ENCODE measurements at regions not wholly inside any gene's neighbourhood (a gene's known extent, or its start where the extent isn't known, plus 50 kb on each side); places are given as distances from the start of the nearest gene placed in this dataset.
A peak's percentile ranks its signal among the peaks of the same experiment; 100 is the strongest.

DNA sequence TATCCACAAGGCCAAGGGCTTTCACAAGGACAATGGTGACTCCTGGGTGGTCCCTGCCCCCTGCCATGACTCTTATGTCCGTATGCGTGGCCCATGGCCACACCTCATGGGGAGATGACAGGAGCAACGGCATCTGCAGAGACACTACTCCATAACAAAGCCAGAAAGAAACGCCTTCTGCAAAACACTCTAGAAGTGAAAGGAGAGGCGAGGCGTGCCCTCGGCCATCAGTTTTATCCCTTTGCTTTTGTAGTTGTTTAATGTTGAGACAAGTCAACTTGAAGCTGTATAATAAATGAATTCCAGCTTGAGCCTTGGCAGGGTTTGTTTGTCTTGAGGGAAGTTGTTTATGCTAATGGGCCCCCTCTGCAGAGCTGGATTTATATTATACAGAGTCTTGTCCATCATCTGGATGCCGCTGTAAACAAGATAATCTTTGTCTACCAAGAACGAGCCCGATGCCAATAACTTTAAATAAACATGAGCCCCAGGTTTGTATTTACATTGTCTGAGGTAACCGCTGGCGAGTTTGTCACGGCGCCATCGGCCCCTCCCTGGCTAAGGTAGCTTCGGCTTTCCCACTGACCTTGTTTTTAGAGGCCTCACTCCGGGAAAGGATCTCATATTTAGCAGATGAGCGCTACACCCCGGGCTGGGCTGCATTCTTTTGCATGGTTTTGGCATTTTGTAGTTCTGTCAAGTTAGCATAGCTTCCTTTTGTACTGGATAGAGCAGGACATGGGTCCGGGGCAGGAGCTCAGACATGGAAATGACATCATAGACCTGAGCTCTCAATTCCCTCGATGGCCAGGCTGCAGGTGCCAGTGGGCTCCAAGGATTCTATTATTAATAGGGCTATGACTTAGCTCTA is 165.3 kb downstream of the ERCC6L2 start:
- FAIRE-seq (no peak), DNase-seq (ENCODE audit: low spot score) (no peak)

GRCh38 chr9:96038914-96039313 is 163.4 kb downstream of the ERCC6L2 start:
- FAIRE-seq (no peak), DNase-seq (ENCODE audit: low spot score) (no peak)

DNA sequence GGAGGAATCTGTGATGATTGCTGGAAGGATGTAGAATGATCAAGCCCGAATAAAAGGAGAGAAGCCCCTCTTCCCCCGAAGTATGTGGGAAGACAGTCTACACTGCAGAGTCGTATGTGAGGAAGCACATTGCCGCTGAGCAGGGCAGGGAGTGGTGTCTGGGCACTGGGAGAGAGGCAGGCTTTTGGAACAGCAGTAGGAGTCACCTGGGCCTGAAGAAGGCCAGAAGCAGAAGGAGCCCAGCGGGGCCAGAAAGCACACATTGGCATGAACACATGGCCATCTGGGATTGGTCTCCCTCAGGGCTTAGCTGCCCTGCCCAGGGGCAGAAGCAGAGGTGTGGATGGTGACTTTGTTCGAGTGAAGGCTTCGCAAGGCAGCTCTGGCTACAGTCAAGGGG is 162.8 kb downstream of the ERCC6L2 start:
- no peak for FAIRE-seq

GRCh38 chr9:96034553-96035122 is 159.1 kb downstream of the ERCC6L2 start:
- FAIRE-seq (no peak), DNase-seq (ENCODE audit: low spot score) (no peak)

More for the DNA sequence above, 162.8 kb downstream of the ERCC6L2 start:
- no peak for DNase-seq (ENCODE audit: low spot score)

DNA sequence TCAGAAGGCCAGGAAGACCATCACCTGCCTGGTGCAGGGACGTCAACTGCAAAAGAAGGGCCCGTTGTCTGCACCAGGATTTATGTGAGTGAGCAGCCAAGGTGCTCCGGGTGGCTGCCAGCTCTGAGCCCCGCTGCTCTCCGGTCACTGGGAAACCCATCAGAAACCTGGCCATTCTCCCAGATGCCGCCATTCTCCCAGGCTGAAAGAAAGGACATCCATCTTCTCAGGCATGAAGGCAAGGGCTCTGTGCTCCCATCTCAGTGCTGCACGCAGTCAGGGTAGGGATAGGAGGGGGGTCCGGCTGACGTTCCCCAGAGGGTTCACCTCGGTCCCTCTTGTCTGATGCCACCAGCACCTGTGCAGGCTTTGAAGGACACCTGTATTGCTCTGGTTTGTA is 158.4 kb downstream of the ERCC6L2 start:
- DNase-seq (ENCODE audit: low spot score) (no peak), FAIRE-seq (no peak)

GRCh38 chr9:96031916-96032534 is 156.5 kb downstream of the ERCC6L2 start:
- DNase-seq (ENCODE audit: low spot score), result no peak
- no peak for FAIRE-seq

DNA sequence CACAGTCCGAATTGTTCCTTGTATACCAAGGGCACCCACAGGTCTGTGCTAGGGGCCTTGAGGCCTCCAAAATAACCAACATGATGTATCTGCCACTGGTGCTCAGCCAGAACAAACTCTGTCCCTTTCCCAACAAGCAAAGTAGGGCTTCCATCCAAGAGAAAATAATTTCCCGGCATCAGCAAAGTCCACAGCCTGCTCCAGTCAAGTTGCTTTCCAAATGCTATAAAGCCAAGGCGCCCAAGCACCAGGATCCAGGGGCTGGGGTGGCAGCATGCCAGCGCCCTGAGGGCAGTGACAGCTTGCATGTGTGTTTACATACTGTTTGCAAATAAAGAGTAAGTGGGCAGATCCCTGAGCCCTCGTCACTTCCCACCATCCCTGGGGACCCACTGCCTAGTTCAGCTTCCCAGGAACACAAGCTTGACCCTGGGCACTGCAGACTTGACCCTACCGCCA is 155.9 kb downstream of the ERCC6L2 start:
- FAIRE-seq (no peak), DNase-seq (ENCODE audit: low spot score) (no peak)

- no peak for DNase-seq (ENCODE audit: low spot score)
Measured at GRCh38 chr9:96029722-96030530, 154.4 kb downstream of the ERCC6L2 start.

GRCh38 chr9:96027251-96028131 is 152.0 kb downstream of the ERCC6L2 start:
- FAIRE-seq (no peak), DNase-seq (ENCODE audit: low spot score) (no peak)

More at GRCh38 chr9:96029722-96030530, 154.4 kb downstream of the ERCC6L2 start:
- no peak for FAIRE-seq

DNA sequence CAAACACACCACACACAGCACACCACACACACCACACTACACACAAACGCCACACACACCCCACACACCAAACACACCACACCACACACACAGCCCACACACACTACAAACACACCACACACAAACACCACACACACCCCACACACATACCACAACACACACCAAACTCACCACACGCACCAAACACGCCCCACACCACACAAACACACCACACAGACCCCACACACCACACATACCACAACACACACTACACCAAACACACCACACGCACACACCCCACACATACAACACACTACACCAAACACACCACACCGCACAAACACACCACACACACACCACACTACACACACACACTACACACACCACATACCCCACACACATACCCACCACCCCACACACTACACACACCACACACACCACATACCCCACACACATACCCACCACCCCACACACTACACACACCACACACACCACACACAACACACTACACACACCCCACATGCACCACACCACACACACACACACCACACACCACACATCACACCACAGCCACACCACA is 151.2 kb downstream of the ERCC6L2 start:
- peak; percentile 98 for FAIRE-seq

GRCh38 chr9:96025995-96026602 is 150.6 kb downstream of the ERCC6L2 start:
- no peak for FAIRE-seq
- DNase-seq (ENCODE audit: low spot score), result no peak

More for the DNA sequence above, 151.2 kb downstream of the ERCC6L2 start:
- DNase-seq (ENCODE audit: low spot score), result no peak

- no peak for FAIRE-seq
Measured at GRCh38 chr9:96023486-96023885, 148.0 kb downstream of the ERCC6L2 start.

GRCh38 chr9:96022445-96023051 is 147.1 kb downstream of the ERCC6L2 start:
- DNase-seq (ENCODE audit: low spot score) (no peak), FAIRE-seq (no peak)

More at GRCh38 chr9:96023486-96023885, 148.0 kb downstream of the ERCC6L2 start:
- DNase-seq (ENCODE audit: low spot score), result no peak

GRCh38 chr9:96021551-96022444 is 146.3 kb downstream of the ERCC6L2 start:
- FAIRE-seq, result no peak
- no peak for DNase-seq (ENCODE audit: low spot score)

DNA sequence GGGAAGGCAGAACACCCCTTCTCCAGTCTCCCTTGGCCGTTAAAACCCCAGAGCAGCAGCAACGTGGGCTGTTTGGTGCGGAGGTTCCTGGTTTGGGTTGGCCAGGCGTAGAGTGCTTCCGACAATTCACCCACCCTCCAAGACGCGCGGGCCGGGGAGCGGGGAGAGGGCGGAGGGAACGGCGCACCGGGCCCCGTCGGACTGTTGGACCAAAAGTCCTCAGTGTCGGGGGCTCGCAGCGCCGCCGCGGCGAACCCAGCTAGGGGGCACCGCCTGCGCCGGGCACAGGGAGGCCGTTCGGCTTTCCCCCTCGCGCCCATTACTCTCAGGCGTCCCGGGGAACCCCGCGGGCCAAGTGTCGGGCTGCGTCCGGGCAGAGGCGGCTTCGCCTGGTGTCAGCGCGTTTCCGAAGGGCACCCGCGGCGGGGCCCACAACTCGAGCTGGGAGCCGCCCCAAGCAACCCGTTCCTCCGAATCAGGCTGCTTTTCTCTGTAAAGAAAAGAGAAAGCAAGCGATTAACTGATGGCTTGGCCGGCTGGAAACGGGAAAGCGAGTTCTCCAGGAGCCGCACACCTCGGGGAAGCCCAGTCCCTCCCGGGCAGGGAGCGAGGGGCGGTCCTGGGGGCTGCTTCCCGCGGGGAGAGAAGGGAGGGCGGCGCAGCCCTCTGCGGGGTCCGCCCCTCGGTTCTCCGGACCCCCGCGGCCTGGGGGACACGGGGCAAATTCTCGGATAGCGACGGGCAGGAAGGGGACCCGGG is 145.5 kb downstream of the ERCC6L2 start:
- no peak for DNase-seq (ENCODE audit: low spot score)
- no peak for FAIRE-seq

- no peak for DNase-seq (ENCODE audit: low spot score)
- no peak for FAIRE-seq
Measured at GRCh38 chr9:96020300-96020791, 144.9 kb downstream of the ERCC6L2 start.

All from urothelium cell line (cell line).